Esophagus squamous epithelium (tissue), 4 donors: ENCODE measurements at regions not wholly inside any gene's neighbourhood (a gene's known extent, or its start where the extent isn't known, plus 50 kb on each side); places are given as distances from the start of the nearest gene placed in this dataset.
"Not testable (repeated sequence)": the region's sequence is repeated elsewhere in the genome, so short reads cannot be mapped to it uniquely, and the experiment has no call there.

Experiments used
- CTCF ChIP-seq, 6 experiments: fragments of 450-650 bp in 4 of 6; fragments of 200-600 bp in 2 of 6; sonication (generic) in 2 of 6; IDR thresholded peaks; one replicate each; pipeline ENCODE4 v1.5.1; 2016 to 2019; ENCODE audit warnings: antibody characterized with exemption in 6 of 6, mild to moderate bottlenecking in 4 of 6, moderate library complexity in 4 of 6
- POLR2A ChIP-seq, 4 donors: fragments of 450-650 bp; IDR thresholded peaks; one replicate each; pipeline ENCODE4 v1.6.1; 2017; ENCODE audit warnings: antibody characterized with exemption in 4 of 4, mild to moderate bottlenecking in 4 of 4, moderate library complexity in 3 of 4

DNA sequence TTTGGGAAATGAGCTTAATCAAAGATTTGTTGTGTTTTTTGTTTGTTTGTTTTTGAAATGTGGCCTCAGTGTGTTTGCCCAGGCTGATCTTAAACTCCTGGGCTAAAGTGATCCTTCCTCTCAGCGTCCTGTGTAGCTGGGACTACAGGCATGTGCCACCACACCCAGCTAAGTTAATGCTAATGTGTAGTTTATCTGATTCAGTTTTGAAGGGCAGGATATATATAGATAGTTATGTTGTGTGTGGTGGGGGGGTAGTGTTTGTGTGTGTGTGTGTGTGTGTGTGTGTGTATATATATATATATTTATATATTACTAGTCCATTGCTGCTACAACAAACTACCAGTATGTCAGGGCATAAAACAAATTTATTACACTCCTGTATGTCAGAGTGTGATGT, 108.1 kb upstream of the PTPN20 start:
- not testable (repeated sequence) for TF ChIP-seq CTCF, POLR2A (IDR thresholded peaks at IDR 0.05)
